ENCODE measurements at regions not wholly inside any gene's neighbourhood (a gene's known extent, or its start where the extent isn't known, plus 50 kb on each side); places are given as distances from the start of the nearest gene placed in this dataset.

GRCh38 chr12:66836623-66837310, 157.9 kb upstream of the GRIP1 start:
- TF ChIP-seq, protein P1, sequence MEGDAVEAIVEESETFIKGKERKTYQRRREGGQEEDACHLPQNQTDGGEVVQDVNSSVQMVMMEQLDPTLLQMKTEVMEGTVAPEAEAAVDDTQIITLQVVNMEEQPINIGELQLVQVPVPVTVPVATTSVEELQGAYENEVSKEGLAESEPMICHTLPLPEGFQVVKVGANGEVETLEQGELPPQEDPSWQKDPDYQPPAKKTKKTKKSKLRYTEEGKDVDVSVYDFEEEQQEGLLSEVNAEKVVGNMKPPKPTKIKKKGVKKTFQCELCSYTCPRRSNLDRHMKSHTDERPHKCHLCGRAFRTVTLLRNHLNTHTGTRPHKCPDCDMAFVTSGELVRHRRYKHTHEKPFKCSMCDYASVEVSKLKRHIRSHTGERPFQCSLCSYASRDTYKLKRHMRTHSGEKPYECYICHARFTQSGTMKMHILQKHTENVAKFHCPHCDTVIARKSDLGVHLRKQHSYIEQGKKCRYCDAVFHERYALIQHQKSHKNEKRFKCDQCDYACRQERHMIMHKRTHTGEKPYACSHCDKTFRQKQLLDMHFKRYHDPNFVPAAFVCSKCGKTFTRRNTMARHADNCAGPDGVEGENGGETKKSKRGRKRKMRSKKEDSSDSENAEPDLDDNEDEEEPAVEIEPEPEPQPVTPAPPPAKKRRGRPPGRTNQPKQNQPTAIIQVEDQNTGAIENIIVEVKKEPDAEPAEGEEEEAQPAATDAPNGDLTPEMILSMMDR (IDR thresholded peaks at IDR 0.05; ENCODE audit: insufficient read depth, low read length, poor library complexity, severe bottlenecking), result no peak
- H3K27me3 ChIP-seq (replicated peaks; ENCODE audit: control insufficient read depth, insufficient read depth, low read length), result no peaks in the 10 kb centered on the region; the same call in 1 of the 2 replicates
- DNase-seq (ENCODE audit: extremely low read depth, insufficient read length), result no peak
- no peak overlapping the region for H3K4me3 ChIP-seq (replicated peaks; ENCODE audit: low read depth, low read length)
- H3K36me3 ChIP-seq (ENCODE audit: control insufficient read depth, insufficient read depth, low read length), result no peaks in the 10 kb centered on the region

DNA sequence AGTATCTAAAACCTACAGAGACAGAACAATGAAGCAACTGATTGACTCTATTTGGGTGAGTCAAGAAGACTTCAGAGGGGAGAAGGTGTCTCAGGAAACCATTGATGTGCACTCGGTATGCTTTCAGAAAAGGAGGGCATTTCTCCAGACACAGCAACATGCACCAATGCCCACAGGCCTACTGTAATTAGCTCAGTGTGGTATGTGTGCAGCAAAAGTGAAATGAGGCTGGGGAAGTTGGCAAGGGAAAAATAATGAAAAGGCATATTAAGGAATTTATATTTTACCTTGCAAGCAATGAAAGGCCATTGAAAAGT, 158.4 kb upstream of the GRIP1 start:
- Histone ChIP-seq H3K27me3 (replicated peaks; ENCODE audit: control insufficient read depth, insufficient read depth, low read length) (no peaks in the 10 kb centered on the region; the same call in 1 of the 2 replicates), H3K4me3 (replicated peaks; ENCODE audit: low read depth, low read length) (no peak overlapping the region), H3K36me3 (ENCODE audit: control insufficient read depth, insufficient read depth, low read length) (no peaks in the 10 kb centered on the region)
- DNase-seq (ENCODE audit: extremely low read depth, insufficient read length), result no peak
- TF ChIP-seq, protein P1 (IDR thresholded peaks at IDR 0.05; ENCODE audit: insufficient read depth, low read length, poor library complexity, severe bottlenecking), result no peak

DNA sequence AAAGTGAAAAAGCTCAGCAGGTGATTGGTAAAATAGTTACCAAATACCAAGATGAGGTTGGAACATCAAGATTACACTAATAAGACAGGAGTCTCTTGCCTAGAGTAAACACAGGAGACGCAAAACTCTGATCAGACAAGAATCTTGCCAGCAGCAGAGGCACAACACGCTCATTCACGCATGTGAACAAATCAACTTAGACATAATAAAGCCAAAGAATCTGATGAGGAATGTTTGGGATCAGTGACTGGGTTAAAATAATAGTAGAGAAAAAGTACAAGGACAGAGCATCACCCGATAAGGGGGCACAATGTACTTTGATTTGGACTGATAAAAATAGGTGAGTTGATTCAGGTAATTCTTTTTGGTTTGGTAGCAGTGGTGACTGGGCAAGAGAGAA, 159.5 kb upstream of the GRIP1 start:
- DNase-seq (ENCODE audit: extremely low read depth, insufficient read length), result no peak
- H3K27me3 ChIP-seq (replicated peaks; ENCODE audit: control insufficient read depth, insufficient read depth, low read length), result no peaks in the 10 kb centered on the region

DNA sequence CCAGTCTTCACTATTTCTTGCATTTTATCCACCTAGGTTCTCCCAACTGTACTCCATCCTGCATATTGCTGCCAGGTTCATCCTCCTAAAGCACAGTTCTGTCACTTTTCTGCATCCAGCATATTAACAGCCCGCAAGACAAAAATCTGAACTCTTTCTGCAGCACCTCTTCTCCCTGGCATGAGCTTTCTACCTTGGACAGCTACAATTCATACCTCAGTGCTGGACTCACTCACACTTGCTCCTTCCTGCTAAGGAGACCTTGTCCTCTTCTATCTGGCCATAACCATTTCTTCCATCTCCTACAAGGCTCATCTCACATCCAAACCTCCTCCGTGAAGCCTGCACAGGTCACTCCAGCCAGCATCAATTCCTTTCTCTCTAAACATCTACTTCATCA, 170.1 kb upstream of the GRIP1 start:
- TF ChIP-seq, protein P1 (IDR thresholded peaks at IDR 0.05; ENCODE audit: insufficient read depth, low read length, poor library complexity, severe bottlenecking), result no peak
- DNase-seq (ENCODE audit: extremely low read depth, insufficient read length), result no peak
- H3K4me3 ChIP-seq (replicated peaks; ENCODE audit: low read depth, low read length), result no peak overlapping the region
- H3K27me3 ChIP-seq (replicated peaks; ENCODE audit: control insufficient read depth, insufficient read depth, low read length), result no peaks in the 10 kb centered on the region
- no peaks in the 10 kb centered on the region for H3K36me3 ChIP-seq (ENCODE audit: control insufficient read depth, insufficient read depth, low read length)

More for the DNA sequence above, 159.5 kb upstream of the GRIP1 start:
- H3K36me3 ChIP-seq (ENCODE audit: control insufficient read depth, insufficient read depth, low read length), result no peaks in the 10 kb centered on the region
- TF ChIP-seq, protein P1 (IDR thresholded peaks at IDR 0.05; ENCODE audit: insufficient read depth, low read length, poor library complexity, severe bottlenecking), result no peak
- H3K4me3 ChIP-seq (replicated peaks; ENCODE audit: low read depth, low read length), result no peak overlapping the region

DNA sequence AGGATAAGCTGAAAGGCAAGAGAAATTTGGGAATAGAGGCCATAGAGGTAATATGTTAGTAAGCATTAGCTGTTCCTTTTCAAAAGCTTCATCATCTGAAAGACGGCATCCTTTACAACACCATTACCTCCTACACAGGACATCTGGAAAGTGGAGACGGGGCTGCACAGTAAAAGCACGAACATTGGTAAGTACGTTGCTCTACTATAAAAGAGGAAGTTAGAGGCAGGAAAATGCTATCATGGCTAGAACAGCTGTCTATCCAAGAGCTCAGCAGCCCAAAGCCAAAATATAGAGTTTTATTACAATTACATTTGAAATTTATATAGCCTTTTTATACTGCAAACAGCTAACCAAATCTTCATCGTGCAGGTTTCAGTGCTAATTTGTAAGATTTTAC, 172.3 kb upstream of the GRIP1 start:
- no peak for DNase-seq (ENCODE audit: extremely low read depth, insufficient read length)
- TF ChIP-seq, protein P1 (IDR thresholded peaks at IDR 0.05; ENCODE audit: insufficient read depth, low read length, poor library complexity, severe bottlenecking), result no peak
- Histone ChIP-seq H3K27me3 (replicated peaks; ENCODE audit: control insufficient read depth, insufficient read depth, low read length) (no peaks in the 10 kb centered on the region), H3K36me3 (ENCODE audit: control insufficient read depth, insufficient read depth, low read length) (no peaks in the 10 kb centered on the region), H3K4me3 (replicated peaks; ENCODE audit: low read depth, low read length) (no peak overlapping the region)

DNA sequence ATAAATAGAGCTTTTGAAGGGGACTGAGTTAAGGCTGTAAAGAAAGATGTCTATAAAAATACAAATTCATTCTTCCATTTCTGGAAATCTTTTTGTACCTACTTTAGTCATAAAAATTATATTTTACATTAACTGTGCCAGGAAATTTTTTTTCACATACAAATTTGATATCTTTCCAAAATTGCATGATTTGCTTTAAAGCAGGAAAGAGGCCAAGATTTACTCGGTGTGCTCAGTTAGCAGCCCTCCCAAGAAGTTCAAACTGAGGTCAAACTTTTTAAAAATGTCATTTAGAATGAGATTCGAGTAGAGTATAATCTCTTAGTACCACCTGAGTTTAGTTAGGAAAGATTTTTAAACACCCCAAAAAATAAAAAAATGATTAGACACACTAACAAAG, 173.2 kb upstream of the GRIP1 start:
- H3K36me3 ChIP-seq (ENCODE audit: control insufficient read depth, insufficient read depth, low read length), result no peaks in the 10 kb centered on the region
- H3K27me3 ChIP-seq (replicated peaks; ENCODE audit: control insufficient read depth, insufficient read depth, low read length), result no peaks in the 10 kb centered on the region
- no peak for DNase-seq (ENCODE audit: extremely low read depth, insufficient read length)
- TF ChIP-seq, protein P1 (IDR thresholded peaks at IDR 0.05; ENCODE audit: insufficient read depth, low read length, poor library complexity, severe bottlenecking), result no peak
- H3K4me3 ChIP-seq (replicated peaks; ENCODE audit: low read depth, low read length), result no peak overlapping the region
